K562 (cell line): ENCODE measurements at regions not wholly inside any gene's neighbourhood (a gene's known extent, or its start where the extent isn't known, plus 50 kb on each side); places are given as distances from the start of the nearest gene placed in this dataset.
A peak's percentile ranks its signal among the peaks of the same experiment; 100 is the strongest.

Experiments
- ARHGAP35 ChIP-seq: fragments of 450-650 bp; IDR thresholded peaks from 2 replicates; pipeline ENCODE4 v1.6.1; 2018; ENCODE audit not compliant: partially characterized antibody
- CREB3 ChIP-seq: fragments of 450-650 bp; conservative IDR thresholded peaks from 2 replicates; pipeline ENCODE4 v1.6.1; 2016; ENCODE audit warnings: missing genetic modification characterization, low read depth, mild to moderate bottlenecking, missing compliant biosample characterization, moderate library complexity
- EHMT2 ChIP-seq: fragments of 450-650 bp; IDR thresholded peaks from 2 replicates; pipeline ENCODE4 v1.6.1; 2018; ENCODE audit warnings: antibody characterized with exemption
- FOXA3 ChIP-seq, 2 experiments: fragments of 450-650 bp in 1 of 2; sonication (generic) in 1 of 2; formaldehyde crosslinking; IDR thresholded peaks in 1 of 2; conservative IDR thresholded peaks in 1 of 2; 2 replicates each; pipeline versions ENCODE4 v1.4.0 to v1.8.0; 2020 to 2022; ENCODE audit warnings: mild to moderate bottlenecking in 2 of 2, missing genetic modification reagents in 1 of 2
- MAFG ChIP-seq: fragments of 450-650 bp; conservative IDR thresholded peaks from 2 replicates; pipeline ENCODE4 v1.6.1; 2016; ENCODE audit warnings: missing genetic modification characterization, missing compliant biosample characterization
- MEIS2 ChIP-seq: fragments of 450-650 bp; IDR thresholded peaks from 2 replicates; pipeline ENCODE4 v1.6.1; 2014; ENCODE audit warnings: mild to moderate bottlenecking; ENCODE audit not compliant: partially characterized antibody
- MITF ChIP-seq: IDR thresholded peaks from 2 replicates; pipeline ENCODE4 v1.6.1; 2014; ENCODE audit warnings: antibody characterized with exemption
- NEUROD1 ChIP-seq: fragments of 150-350 bp; IDR thresholded peaks from 2 replicates; pipeline ENCODE4 v1.6.1; 2014; ENCODE audit warnings: borderline replicate concordance, low read length, low read depth; ENCODE audit not compliant: partially characterized antibody
- NFE2 ChIP-seq: IDR thresholded peaks from 2 replicates; pipeline ENCODE4 v1.6.1; 2014; ENCODE audit warnings: antibody characterized with exemption, low read depth
- PCBP2 ChIP-seq: fragments of 200-400 bp; formaldehyde crosslinking; IDR thresholded peaks from 2 replicates; pipeline ENCODE4 v1.6.1; 2018; ENCODE audit warnings: low read length, low read depth, mild to moderate bottlenecking, moderate library complexity; ENCODE audit not compliant: poor library complexity, severe bottlenecking
- POLR2H ChIP-seq: IDR thresholded peaks from 2 replicates; pipeline ENCODE4 v1.6.1; 2016; ENCODE audit warnings: missing genetic modification characterization, low read depth, mild to moderate bottlenecking, control low read depth, missing compliant biosample characterization, moderate library complexity
- SMAD4 ChIP-seq: fragments of 250-450 bp; sonication (Bioruptor Pico); conservative IDR thresholded peaks from 2 replicates; pipeline ENCODE4 v1.8.0; 2021; ENCODE audit warnings: inconsistent platforms, mild to moderate bottlenecking, moderate library complexity
- SRSF3 ChIP-seq: fragments of 200-400 bp; formaldehyde crosslinking; IDR thresholded peaks from 2 replicates; pipeline ENCODE4 v1.6.1; 2016; ENCODE audit warnings: mild to moderate bottlenecking, low read length, moderate library complexity; ENCODE audit not compliant: insufficient read depth
- TCF3 ChIP-seq: sonication (generic); formaldehyde crosslinking; IDR thresholded peaks from 2 replicates; pipeline ENCODE4 v1.4.0; 2020; ENCODE audit warnings: mild to moderate bottlenecking, missing genetic modification reagents
- TFAM ChIP-seq: fragments of 250-450 bp; sonication (Bioruptor Pico); conservative IDR thresholded peaks from 2 replicates; pipeline ENCODE4 v1.5.0; 2021; ENCODE audit warnings: mild to moderate bottlenecking, moderate library complexity
- ZBTB8A ChIP-seq: fragments of 450-650 bp; IDR thresholded peaks from 2 replicates; pipeline ENCODE4 v1.6.1; 2018; ENCODE audit warnings: mild to moderate bottlenecking, moderate library complexity; ENCODE audit not compliant: partially characterized antibody
- ZNF3 ChIP-seq: fragments of 250-450 bp; sonication (Bioruptor Pico); IDR thresholded peaks from 2 replicates; pipeline ENCODE4 v1.5.0; 2021; ENCODE audit warnings: mild to moderate bottlenecking, moderate library complexity
- ZNF707 ChIP-seq: fragments of 250-450 bp; sonication (Bioruptor Pico); conservative IDR thresholded peaks from 2 replicates; pipeline ENCODE4 v1.8.0; 2022; ENCODE audit warnings: inconsistent platforms, mild to moderate bottlenecking, moderate library complexity
- ZSCAN32 ChIP-seq: fragments of 450-650 bp; formaldehyde crosslinking; IDR thresholded peaks from 2 replicates; pipeline ENCODE4 v1.4.0; 2020; ENCODE audit warnings: mild to moderate bottlenecking, moderate library complexity
- ZZZ3 ChIP-seq: fragments of 450-650 bp; IDR thresholded peaks from 2 replicates; pipeline ENCODE4 v1.6.1; 2016; ENCODE audit warnings: antibody characterized with exemption, mild to moderate bottlenecking, moderate library complexity
- TF ChIP-seq, protein P1 (sequence below): fragments of 250-450 bp; sonication (Bioruptor Pico); IDR thresholded peaks from 2 replicates; pipeline ENCODE4 v1.5.0; 2021
- TF ChIP-seq, protein P2 (sequence below), 3 experiments: fragments of 200-800 bp in 1 of 3; sonication (Bioruptor generic) in 1 of 3; sonication (generic) in 1 of 3; formaldehyde crosslinking in 1 of 3; IDR thresholded peaks; 2 replicates each; pipeline versions ENCODE4 v1.6.1 to v1.8.0; 2016 to 2022; ENCODE audit warnings: mild to moderate bottlenecking in 2 of 3, missing compliant biosample characterization in 2 of 3, missing genetic modification characterization in 2 of 3, missing genetic modification reagents in 1 of 3
- TF ChIP-seq, protein P3 (sequence below): sonication (generic); formaldehyde crosslinking; IDR thresholded peaks from 2 replicates; pipeline ENCODE4 v1.5.0; 2020; ENCODE audit warnings: missing genetic modification reagents

- TF ChIP-seq MITF (no peak), ZNF3 (CRISPR knock-in tag) (no peak), POLR2H (tag) (no peak), PCBP2 (no peak), ZSCAN32 (CRISPR knock-in tag) (no peak), TFAM (CRISPR knock-in tag) (no peak), TCF3 (CRISPR knock-in tag) (peak; percentile 51), MEIS2 (peak; percentile 97), ARHGAP35 (no peak), CREB3 (tag) (no peak), SRSF3 (no peak), MAFG (tag) (peak; percentile 24; the same call in 1 of the 2 replicates), NFE2 (peak; percentile 85), NEUROD1 (no peak), SMAD4 (CRISPR knock-in tag) (0 out of 2 replicates have a peak, but pooled peaks have one; percentile 28), ZBTB8A (no peak), FOXA3 (CRISPR knock-in tag; conservative IDR thresholded peaks at IDR 0.05 in 1 of 2, IDR thresholded peaks at IDR 0.05 in 1 of 2) (no peak), EHMT2 (no peak), ZNF707 (CRISPR knock-in tag) (no peak), ZZZ3 (no peak)
- TF ChIP-seq, protein P1, sequence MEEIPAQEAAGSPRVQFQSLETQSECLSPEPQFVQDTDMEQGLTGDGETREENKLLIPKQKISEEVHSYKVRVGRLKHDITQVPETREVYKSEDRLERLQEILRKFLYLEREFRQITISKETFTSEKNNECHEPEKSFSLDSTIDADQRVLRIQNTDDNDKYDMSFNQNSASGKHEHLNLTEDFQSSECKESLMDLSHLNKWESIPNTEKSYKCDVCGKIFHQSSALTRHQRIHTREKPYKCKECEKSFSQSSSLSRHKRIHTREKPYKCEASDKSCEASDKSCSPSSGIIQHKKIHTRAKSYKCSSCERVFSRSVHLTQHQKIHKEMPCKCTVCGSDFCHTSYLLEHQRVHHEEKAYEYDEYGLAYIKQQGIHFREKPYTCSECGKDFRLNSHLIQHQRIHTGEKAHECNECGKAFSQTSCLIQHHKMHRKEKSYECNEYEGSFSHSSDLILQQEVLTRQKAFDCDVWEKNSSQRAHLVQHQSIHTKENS (CRISPR knock-in tag): no peak
- TF ChIP-seq, protein P2, sequence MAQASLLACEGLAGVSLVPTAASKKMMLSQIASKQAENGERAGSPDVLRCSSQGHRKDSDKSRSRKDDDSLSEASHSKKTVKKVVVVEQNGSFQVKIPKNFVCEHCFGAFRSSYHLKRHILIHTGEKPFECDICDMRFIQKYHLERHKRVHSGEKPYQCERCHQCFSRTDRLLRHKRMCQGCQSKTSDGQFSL (CRISPR knock-in tag; IDR thresholded peaks at IDR 0.05): no peak
- TF ChIP-seq, protein P2 (tag; IDR thresholded peaks at IDR 0.05): no peak
- TF ChIP-seq, protein P3, sequence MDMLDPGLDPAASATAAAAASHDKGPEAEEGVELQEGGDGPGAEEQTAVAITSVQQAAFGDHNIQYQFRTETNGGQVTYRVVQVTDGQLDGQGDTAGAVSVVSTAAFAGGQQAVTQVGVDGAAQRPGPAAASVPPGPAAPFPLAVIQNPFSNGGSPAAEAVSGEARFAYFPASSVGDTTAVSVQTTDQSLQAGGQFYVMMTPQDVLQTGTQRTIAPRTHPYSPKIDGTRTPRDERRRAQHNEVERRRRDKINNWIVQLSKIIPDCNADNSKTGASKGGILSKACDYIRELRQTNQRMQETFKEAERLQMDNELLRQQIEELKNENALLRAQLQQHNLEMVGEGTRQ (CRISPR knock-in tag): no peak
Measured at GRCh38 chr6:137767911-137768690, 99.0 kb upstream of the TNFAIP3 start (continued).
